GM12878 (cell line): ENCODE measurements at regions not wholly inside any gene's neighbourhood (a gene's known extent, or its start where the extent isn't known, plus 50 kb on each side); places are given as distances from the start of the nearest gene placed in this dataset.

ENCODE experiments used
- ATAC-seq: fragments of 200-7000 bp; cut with Tn5 transposase; 3 replicates; pipeline ENCODE4 v1.9.1; 2020; ENCODE audit warnings: mild to moderate bottlenecking, moderate library complexity
- BruUV-seq: library from RNA; stranded (reverse); fragments of 400-500 nt; replicated peaks from 2 replicates; lab custom pipeline; 2021; lab: Mats Ljungman, UMichigan
- CTCF ChIA-PET: fragments of 300-600 bp; sonication (Branson Sonifier 250); formaldehyde crosslinking; extraction: SDS; loops from one replicate; lab custom pipeline; 2021; ENCODE audit warnings: inconsistent platforms; lab: Yijun Ruan, JAX
- POLR2A ChIA-PET: fragments of 350-600 bp; formaldehyde crosslinking; extraction: SDS; loops from one replicate; lab custom pipeline; 2021; ENCODE audit warnings: inconsistent platforms; lab: Charles Lee
- RAD21 ChIA-PET: fragments of 300-600 bp; sonication (Branson Sonifier 250); formaldehyde crosslinking; loops from one replicate; lab custom pipeline; 2023; ENCODE audit warnings: antibody characterized with exemption; ENCODE audit not compliant: unreplicated experiment; lab: Charles Lee
- SMC1A ChIA-PET: fragments of 300-600 bp; sonication (Branson Sonifier 250); formaldehyde crosslinking; loops from one replicate; lab custom pipeline; 2023; ENCODE audit not compliant: unreplicated experiment, uncharacterized antibody; lab: Charles Lee
- DNase-seq: peaks from one replicate; pipeline ENCODE4 v3.0.0-alpha.2; 2011; ENCODE audit warnings: low read depth, low spot score
- FAIRE-seq: peaks from 3 replicates; lab custom pipeline; 2011; peaks lifted over from hg19 to GRCh38; lab: Jason Lieb, UNC
- H2AFZ ChIP-seq: 2 replicates; pipeline ENCODE4 v1.6.0; 2011; ENCODE audit warnings: low read depth, low read length, control low read depth; ENCODE audit not compliant: control insufficient read depth
- H3K27ac ChIP-seq: 2 replicates; pipeline ENCODE4 v1.5.1; 2011; ENCODE audit warnings: control low read depth; ENCODE audit not compliant: control insufficient read depth, insufficient read depth
- H3K27me3 ChIP-seq, 2 experiments: replicated peaks in 1 of 2; 2 replicates each; pipeline versions ENCODE4 v1.6.0 to v1.6.1; 2011; ENCODE audit warnings: low read length in 1 of 2; ENCODE audit not compliant: control insufficient read depth in 2 of 2, insufficient read depth in 2 of 2
- H3K36me3 ChIP-seq, 2 experiments: 2 replicates each; pipeline ENCODE4 v1.5.1; 2011; ENCODE audit warnings: low read length in 1 of 2; ENCODE audit not compliant: control insufficient read depth in 2 of 2, insufficient read depth in 2 of 2
- H3K4me1 ChIP-seq: 2 replicates; pipeline ENCODE4 v1.6.1; 2011; ENCODE audit warnings: mild to moderate bottlenecking, low read length, moderate library complexity, mixed read lengths; ENCODE audit not compliant: control insufficient read depth, insufficient read depth
- H3K4me2 ChIP-seq: 2 replicates; pipeline ENCODE4 v1.6.0; 2011; ENCODE audit warnings: control low read depth; ENCODE audit not compliant: control insufficient read depth, insufficient read depth
- H3K4me3 ChIP-seq: fragments of 200-600 bp; sonication (generic); 2 replicates; pipeline ENCODE4 v1.5.1; 2016
- H3K79me2 ChIP-seq: 2 replicates; pipeline ENCODE4 v1.6.0; 2011; ENCODE audit warnings: low read length; ENCODE audit not compliant: control insufficient read depth, insufficient read depth
- H3K9ac ChIP-seq: 2 replicates; pipeline ENCODE4 v1.8.0; 2011; ENCODE audit warnings: low read length, control low read depth, mixed read lengths; ENCODE audit not compliant: control insufficient read depth, insufficient read depth
- H3K9me3 ChIP-seq: replicated peaks from 3 replicates; pipeline ENCODE4 v1.5.1; 2011; ENCODE audit warnings: mild to moderate bottlenecking, low read length; ENCODE audit not compliant: control insufficient read depth, insufficient read depth
- H4K20me1 ChIP-seq: 2 replicates; pipeline ENCODE4 v1.6.0; 2011; ENCODE audit not compliant: control insufficient read depth, insufficient read depth
- BCLAF1 ChIP-seq: fragments of 450-650 bp; IDR thresholded peaks from 2 replicates; pipeline ENCODE4 v1.6.1; 2017; ENCODE audit warnings: antibody characterized with exemption, mild to moderate bottlenecking, moderate library complexity
- ELK1 ChIP-seq: IDR thresholded peaks from 2 replicates; pipeline ENCODE4 v1.6.1; 2012; ENCODE audit warnings: low read depth, low read length, improper control_type of control experiment
- FOXM1 ChIP-seq: IDR thresholded peaks from 2 replicates; pipeline ENCODE4 v1.6.1; 2012; ENCODE audit warnings: low read depth, mild to moderate bottlenecking, inconsistent platforms, low read length, moderate library complexity
- JUNB ChIP-seq: IDR thresholded peaks from 2 replicates; pipeline ENCODE4 v1.6.1; 2016; ENCODE audit warnings: antibody characterized with exemption, mild to moderate bottlenecking
- MEF2A ChIP-seq: IDR thresholded peaks from 2 replicates; pipeline ENCODE4 v1.6.1; 2011; ENCODE audit warnings: low read depth, mild to moderate bottlenecking, low read length, moderate library complexity; ENCODE audit not compliant: insufficient read depth
- NFIC ChIP-seq: IDR thresholded peaks from 2 replicates; pipeline ENCODE4 v1.6.1; 2012; ENCODE audit warnings: low read depth, mild to moderate bottlenecking, inconsistent platforms, low read length, moderate library complexity
- RUNX3 ChIP-seq: IDR thresholded peaks from 2 replicates; pipeline ENCODE4 v1.6.1; 2012; ENCODE audit warnings: low read length, inconsistent platforms
- TCF7 ChIP-seq: IDR thresholded peaks from 2 replicates; pipeline ENCODE4 v1.6.1; 2014; ENCODE audit warnings: antibody characterized with exemption, borderline replicate concordance
- WGBS: methylation state at CpG from one replicate; pipeline ENCODE4 v1.1.6; 2016; ENCODE audit warnings: low lambda C conversion rate; ENCODE audit not compliant: insufficient replicate concordance, insufficient coverage; ENCODE audit errors: missing lambda C conversion rate; 5-methylcytosine and 5-hydroxymethylcytosine counted together
- in situ Hi-C: fragments of 300-500 bp; cut with MboI; formaldehyde crosslinking; loops from 9 replicates; pipeline ENCODE4 v1.14.3; 2018; ENCODE audit warnings: mixed read lengths
- intact Hi-C: fragments of 100-400 bp; cut with micrococcal nuclease; formaldehyde crosslinking; loops from one replicate; pipeline ENCODE4 v1.14.2; 2022; ENCODE audit not compliant: unreplicated experiment

- no peak for FAIRE-seq
- intact Hi-C loops (no loop called here), in situ Hi-C loops (no loop called here)
- no peak overlapping the region for H3K4me2 ChIP-seq
- TF ChIP-seq ELK1 = no peak
- TF ChIP-seq NFIC = peak; percentile 87
- peak; percentile 98 for TF ChIP-seq TCF7
- peak; percentile 65; the same call in 1 of the 2 replicates for TF ChIP-seq FOXM1
- peak; percentile 54 for TF ChIP-seq JUNB
- TF ChIP-seq MEF2A = peak; percentile 76; the same call in 1 of the 2 replicates
- no peak for TF ChIP-seq BCLAF1
- peak; percentile 83 for TF ChIP-seq RUNX3
- ChIA-PET CTCF (no interaction called here), SMC1A (no interaction called here), POLR2A (no interaction called here), RAD21 (no interaction called here)
- no peak overlapping the region for H3K4me3 ChIP-seq
- no TSS peak for BruUV-seq
- H3K27ac ChIP-seq = no peak overlapping the region
- H3K27me3 ChIP-seq = no peaks in the 10 kb centered on the region
- no peaks in the 10 kb centered on the region for H4K20me1 ChIP-seq
- H3K36me3 ChIP-seq = no peaks in the 10 kb centered on the region
- no peak for DNase-seq
- no peaks in the 10 kb centered on the region for H3K9me3 ChIP-seq
- WGBS = 0% methylated on average over 2 of the region's 2 CpGs
- no peaks in the 10 kb centered on the region for H3K4me1 ChIP-seq
- no peaks in the 10 kb centered on the region for H3K79me2 ChIP-seq
- no peak overlapping the region for H3K9ac ChIP-seq
- ATAC-seq = no peak
- no peak overlapping the region for H2AFZ ChIP-seq
Observed at GRCh38 chr7:49367072-49367471, 406.4 kb upstream of the VWC2 start.
